SHP77 (cell line): ENCODE measurements at regions not wholly inside any gene's neighbourhood (a gene's known extent, or its start where the extent isn't known, plus 50 kb on each side); places are given as distances from the start of the nearest gene placed in this dataset.
"Not testable (repeated sequence)": the region's sequence is repeated elsewhere in the genome, so short reads cannot be mapped to it uniquely, and the experiment has no call there.

ENCODE experiments used
- DNase-seq, 2 experiments: peaks; one replicate each; lab custom pipeline; 2025; lab: John Stamatoyannopoulos, UW

DNA sequence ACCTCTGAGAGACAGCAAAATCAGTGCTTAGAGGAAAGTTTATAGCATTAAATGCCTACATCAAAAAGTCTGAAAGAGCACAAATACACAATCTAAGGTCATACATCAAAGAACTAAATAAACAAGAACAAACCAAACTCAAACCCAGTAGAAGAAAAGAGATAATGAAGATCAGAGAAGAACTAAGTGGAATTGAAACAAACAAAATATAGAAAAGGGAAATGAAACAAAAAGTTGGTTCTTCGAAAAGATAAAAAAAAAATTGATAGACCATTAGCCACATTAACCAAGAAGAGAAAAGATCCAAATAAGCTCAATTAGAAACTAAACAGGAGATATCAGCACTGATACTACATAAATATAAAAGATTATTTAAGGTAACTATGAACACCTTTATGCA is 280.0 kb upstream of the NRG3 start:
- DNase-seq, result no peak

DNA sequence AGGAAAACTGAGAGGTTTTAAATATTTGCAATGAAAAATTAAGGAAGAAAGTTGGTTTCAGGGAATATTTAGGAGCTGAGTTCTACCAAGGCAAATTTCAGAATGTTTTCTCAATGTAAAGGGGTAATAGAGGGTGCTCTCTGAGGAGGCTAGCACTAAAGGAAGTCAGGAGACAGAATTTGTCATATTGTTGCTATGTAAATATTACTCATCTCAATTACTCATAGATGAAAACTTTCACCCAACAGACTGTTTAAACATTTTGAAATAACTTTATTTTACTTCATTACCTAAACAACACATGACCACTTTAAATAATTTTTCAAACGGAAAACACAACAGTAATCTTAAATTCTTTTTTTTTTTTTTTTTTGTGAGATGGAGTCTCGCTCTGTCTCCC is 274.8 kb upstream of the NRG3 start:
- no peak for DNase-seq

DNA sequence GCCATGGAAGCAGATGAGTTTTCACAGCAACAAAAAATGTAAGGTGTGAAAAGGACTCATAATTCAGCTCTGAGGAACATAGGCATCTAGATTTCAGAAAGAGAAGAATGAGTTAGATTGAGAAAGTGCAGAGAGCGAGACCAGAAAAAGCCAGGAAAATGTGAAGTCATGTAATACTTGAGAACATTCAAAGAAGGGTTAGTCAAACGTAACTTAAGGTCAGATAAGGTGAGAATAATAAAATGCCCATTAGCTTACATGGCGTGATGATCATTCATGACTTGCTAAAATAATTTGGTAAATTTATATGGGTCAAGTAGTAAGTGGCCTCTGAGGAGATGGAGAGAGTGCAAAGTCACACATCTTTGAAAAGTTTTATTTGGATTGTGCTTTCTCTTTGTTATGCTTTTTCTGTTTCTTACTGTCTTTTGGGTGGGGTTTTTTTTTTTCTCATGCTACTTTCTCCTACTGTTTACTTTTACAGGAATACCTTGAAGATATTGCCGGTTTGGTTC is 271.8 kb upstream of the NRG3 start:
- no peak for DNase-seq

DNA sequence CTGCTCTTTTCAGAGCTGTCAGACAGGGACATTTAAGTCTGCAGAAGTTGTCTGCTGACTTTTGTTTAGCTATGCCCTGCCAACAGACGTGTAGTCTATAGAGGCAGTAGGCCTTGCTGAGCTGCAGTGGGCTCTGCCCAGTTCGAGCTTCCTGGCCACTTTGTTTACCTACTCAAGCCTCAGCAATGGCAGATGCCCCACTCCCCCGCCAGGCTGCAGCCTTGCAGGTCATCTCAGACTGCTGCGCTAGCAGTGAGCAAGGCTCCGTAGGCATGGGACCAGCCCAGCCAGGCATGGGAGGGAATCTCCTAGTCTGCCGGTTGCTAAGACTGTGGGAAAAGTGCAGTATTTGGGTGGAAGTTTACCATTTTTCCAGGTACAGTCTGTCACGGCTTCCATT is 230.5 kb upstream of the NRG3 start:
- DNase-seq, result not testable (repeated sequence)

DNA sequence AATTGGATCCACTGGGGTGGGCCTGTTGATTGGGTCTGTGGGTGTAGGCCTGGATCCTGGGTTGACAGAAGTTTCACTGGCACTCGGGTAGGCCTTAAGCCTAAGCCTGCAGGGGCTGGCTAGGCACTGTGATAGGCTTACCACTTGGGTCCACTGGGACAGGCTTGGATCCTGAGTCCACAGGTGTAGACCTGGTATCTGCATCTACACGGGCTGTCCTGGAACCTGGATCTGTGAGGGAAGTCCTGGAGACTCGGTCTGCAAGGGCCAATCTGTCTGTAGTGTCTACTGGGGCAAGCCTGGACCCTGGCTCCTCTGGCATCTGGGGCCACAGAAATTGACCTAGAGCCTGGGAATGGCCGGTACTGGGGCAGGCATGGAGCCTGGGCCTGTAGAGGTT is 219.0 kb upstream of the NRG3 start:
- DNase-seq, result no peak

DNA sequence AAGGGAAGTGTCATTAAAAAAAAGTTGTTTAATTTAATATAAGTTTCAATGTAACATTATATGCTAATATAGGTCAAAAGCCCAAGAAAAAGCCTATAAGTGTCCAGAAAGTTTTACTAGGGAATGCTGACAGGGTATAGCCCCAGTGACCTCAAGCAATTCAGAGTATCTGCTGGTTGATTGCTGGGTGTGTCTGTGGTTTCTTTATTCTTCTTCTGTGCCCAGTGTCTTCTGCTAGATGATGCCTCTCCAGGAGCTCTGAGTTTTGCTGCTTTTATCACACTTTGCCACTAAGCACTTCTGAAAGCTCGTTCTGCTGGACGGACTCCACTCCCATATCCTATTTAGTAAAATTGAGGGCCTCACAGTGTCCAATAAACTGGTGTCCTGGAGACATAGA is 212.2 kb upstream of the NRG3 start:
- DNase-seq, result no peak

DNA sequence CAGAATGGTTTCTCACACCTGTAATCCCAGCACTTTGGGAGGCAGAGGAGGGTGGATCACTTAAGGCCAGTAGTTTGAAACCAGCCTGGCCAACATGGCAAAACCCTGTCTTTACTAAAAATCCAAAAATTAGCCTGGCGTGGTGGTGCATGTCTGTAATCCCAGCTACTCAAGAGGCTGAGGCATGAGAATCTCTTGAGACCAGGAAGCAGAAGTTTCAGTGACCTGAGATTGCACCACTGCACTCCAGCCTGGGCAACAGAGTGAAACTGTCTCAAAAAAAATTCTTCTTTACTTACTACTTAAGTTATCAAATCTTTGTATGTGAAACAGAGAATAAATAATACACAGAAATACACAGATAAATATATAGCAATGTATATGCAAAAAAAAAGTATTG is 210.2 kb upstream of the NRG3 start:
- not testable (repeated sequence) for DNase-seq

DNA sequence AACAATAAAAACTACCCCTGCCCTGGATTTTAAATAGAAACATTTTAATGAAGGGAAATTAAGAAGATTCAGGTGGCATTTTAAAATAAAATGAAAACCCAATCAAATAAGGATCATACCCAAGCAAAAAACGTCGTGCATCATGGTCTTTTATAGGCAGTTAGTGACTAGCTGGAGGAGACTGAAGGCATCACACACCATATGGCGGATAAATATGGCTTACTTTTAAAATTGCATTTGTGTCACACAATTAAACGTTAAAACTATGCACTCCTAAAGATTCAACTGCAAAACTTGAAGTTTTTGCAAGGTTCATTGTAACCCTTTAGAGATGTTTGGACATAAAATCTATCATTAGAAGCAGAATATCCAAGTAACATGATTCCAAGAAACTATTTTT is 200.1 kb upstream of the NRG3 start:
- no peak for DNase-seq

DNA sequence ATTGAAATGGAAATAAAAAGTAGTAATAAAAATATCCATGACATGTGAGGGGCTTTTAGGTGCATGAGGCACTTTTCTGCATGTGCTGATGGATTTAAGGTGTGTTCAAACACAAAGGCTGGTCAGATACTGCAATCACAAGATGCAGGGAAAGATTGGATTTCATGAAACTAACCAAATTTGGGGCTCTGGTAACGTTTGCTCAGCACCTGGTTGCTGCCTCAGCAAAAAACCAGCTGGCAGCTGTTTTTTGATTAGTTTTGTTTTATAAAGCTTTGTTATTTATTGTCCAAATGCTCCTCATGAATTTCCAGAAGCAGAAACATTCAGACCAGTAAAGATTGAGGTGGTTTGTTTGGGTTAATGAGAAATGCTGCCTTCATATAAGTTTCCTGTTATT is 195.7 kb upstream of the NRG3 start:
- DNase-seq, result no peak

DNA sequence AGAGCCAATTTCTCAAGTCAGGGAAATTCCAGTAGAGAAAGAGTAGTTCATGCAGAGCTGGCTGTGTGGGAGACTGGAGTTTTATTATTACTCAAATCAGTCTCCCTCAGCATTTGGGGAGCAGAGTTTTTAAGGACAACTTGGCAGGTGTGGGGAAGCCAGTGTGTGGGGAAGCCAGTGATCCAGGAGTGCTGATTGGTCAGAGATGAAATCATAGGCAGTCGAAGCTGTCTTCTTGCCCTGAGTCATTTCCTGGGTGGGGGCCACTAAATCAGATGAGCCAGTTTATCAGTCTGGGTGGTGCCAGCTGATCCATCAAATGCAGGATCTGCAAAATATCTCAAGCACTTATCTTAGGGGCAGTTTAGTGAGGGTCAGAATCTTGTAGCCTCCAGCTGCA is 194.6 kb upstream of the NRG3 start:
- DNase-seq, result no peak

DNA sequence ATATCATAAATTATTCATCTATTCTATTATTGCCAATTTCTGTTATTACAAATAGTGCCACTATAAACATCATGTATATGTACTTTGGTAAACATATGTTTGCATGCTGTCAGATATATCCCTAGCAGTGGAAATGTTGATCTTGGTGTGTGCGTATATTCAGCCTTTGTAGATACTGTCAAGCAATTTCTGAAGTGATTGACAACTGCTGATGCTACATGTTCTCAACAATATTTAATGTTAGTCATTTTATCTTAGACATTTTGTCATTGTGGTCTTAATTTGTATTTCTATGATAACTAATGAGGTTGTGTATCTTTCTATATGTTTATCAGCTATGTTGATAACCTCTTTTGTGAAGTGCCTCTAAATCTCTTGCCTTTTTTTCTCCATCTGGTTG is 186.5 kb upstream of the NRG3 start:
- no peak for DNase-seq

DNA sequence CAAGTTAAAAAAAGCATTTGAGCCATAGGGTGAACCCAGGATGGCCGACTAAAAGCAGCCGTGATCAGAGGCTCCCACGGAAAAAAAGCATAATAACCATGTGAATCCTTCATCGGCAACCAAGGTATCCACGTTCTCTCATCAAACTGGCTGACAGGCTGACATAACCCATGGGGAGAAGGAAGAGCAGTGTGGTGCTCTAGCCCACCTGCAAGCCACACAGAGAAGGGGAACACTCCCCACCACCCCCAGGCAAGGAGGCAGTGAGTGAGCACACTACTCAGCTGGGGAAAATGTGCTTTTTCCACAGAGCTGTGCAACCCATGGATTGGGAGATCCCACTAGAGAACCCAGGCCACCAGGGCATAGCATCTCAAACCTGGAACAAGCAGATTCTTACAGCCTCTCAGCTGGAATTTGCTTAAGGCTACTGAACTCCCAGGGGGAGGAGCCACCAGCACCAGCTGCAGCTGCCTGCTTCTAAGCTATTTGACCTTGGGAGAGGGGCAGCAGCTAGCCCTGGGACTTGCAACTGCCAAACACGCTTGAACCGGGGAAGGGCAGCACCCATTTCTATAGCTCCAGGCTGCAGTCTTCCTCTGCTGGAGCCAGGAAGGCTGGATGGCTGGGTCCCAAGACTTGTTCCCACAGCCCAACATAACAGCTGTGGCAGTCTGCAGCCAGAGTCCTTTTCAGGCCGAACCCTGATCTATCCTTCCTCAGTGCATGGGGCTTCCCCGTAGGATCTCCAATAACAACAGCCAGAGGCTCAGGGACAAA is 178.2 kb upstream of the NRG3 start:
- DNase-seq, result peak; percentile 1 to 14

DNA sequence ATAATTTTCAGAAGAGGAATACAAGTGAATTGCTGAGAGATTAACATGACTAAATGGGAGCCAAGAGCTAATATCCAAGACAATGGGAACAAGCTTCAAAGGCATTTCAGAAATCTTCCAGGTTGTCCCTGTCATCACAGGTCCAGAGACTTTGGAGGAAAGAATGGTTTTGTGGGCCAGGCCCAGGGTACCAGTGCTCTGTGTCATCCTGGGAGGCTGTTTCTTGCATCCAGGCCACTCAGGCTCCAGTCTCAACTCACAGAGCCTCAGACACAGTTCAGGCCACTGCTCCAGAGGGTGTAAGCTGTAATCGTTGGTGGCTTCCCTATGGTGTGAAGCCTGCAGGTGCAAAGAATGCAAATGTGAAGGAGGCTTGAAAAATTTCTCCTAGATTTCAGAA is 170.4 kb upstream of the NRG3 start:
- no peak for DNase-seq

DNA sequence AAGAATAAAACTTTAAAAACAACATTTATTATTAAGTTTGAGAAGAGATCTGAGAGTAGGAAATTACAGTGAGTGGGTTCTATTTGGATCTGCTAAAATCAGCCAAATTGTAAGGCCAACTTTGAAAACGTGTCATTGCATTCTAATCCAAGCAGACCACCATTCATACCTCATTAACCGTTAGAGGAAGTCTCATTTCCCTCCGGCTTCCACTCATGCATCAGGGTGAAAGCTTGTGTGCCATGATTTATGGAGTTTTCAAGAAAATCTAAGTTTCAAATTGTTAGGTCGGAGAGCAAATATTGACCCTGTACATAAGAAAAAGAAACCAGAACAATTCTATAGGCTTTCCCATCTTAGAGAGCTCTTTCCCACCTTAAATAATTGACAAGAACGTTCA is 166.6 kb upstream of the NRG3 start:
- no peak for DNase-seq

DNA sequence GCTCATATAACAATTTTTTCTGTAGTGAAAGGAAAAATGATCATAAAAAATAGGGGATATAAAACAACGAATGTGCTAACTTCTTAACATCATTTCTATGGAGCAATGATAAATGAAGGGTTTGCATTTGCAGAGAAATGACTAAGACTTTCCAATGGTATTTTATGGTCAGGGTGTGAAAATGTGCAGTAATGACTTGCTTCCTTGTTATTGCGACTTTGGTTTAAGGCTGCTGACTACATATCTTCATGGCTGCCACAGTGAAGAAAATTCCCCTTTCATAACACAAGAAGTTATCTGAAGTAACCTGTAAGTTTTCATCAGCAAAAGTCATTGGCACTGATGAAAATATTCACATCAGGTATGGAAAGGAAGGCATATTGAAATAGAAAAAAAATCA is 166.1 kb upstream of the NRG3 start:
- DNase-seq, result no peak

DNA sequence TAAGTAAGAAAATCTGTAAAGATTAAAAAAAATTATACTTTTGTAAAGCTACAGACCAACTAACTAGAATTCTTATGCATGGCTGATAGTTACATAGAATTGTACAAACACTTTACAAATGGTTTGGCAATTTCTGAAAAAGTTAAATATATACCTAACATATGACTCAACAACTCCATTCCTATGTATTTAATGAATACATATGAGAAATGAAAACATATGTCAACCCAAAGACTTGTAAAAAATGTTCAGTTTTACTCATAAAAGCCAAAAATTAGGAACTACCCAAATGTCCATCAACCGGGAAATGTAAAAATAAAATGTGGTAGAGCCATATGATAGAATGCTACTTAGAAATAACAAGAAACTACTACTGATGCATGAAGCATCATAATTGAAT is 152.6 kb upstream of the NRG3 start:
- no peak for DNase-seq

DNA sequence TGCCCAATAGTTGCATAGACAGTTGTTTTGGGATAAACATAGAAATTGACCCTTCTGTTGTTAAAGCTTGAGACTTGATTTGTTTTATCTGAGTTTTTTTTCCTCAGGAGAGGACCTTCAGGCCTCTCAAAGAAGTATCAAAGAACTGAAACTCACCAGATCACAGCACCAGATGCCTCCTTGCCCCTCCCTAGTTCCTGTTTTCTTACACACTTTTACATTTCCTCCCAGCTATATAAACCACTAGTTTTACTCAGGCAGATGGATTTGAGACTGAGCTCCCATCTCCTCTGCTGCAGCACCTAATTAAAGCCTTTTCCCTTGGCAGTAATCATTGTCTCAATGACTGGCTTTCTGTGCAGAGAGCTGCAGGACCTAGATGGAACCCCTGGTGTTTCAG is 150.6 kb upstream of the NRG3 start:
- DNase-seq, result no peak

DNA sequence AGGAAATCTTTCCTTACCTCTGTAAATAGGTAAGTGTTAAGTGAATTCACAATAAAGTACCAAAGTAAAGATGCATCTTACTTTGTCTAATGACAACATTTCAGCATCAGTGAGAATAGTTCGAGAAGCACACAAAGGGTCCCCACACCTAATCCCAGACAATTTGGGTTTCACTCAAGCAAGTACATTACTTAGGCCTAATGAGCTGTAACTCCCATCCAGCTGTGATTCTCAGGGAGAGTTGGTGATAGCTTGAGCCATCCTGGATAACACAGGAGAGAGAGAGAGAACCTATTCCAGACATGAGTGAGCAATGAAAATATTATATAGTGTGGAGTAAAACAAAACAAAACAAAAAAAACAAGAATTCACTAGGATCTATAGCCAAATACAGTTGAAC is 149.1 kb upstream of the NRG3 start:
- no peak for DNase-seq

DNA sequence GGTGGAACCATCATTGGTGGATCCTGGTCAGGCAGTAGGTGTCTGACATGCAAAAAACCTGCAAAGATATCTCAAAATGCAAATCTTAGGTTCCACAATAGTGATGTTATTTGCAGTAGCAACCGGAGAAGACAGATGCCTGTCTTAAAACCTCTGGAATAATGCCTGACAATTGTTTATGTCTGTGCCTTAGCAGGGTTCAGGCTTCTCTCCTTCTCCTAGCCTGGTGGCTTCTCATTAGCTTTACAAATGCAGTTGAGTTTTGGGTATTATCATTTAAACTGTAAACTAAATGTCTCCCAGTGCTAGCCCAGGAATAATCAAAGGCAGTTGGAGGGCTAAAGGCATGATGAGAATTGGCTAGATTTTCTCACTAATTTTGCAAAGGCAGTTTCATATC is 146.3 kb upstream of the NRG3 start:
- DNase-seq, result no peak

DNA sequence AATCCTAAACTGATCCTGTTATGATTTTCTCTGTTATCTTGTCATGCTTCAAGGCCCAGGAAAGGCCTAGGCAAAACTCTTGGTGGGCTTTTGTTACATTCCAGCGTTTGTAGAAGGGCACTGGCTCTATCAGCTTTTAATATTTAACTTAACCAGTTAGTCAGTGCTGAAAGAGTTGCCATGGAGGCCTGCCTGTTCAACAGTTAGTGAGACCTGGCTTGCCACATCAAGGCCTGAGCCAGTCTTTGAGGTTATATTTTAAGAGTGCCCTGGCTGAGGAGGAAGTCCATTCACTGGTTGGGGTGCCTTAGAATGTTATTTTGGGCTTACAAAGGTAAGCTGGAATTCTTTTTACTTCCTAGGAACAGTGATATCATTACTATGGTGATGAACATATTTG is 144.1 kb upstream of the NRG3 start:
- no peak for DNase-seq

DNA sequence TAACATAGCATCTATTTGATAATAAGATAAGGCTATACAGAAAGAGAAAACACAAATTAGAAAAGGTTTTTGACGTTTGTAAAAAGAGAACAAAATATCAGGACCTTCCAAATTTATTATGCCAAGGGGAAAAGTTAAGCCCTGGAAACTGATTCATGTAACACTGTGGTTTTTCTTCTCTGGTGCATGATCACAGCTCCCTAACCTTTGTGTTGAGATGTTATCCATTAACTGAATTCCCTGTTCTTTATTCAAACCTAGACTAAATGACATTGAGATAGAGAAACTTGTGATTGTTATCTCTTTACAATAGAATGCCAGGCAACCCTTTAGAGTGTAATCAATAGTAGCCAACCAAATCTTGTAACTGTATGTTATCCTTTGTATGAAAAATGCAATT is 141.5 kb upstream of the NRG3 start:
- no peak for DNase-seq

DNA sequence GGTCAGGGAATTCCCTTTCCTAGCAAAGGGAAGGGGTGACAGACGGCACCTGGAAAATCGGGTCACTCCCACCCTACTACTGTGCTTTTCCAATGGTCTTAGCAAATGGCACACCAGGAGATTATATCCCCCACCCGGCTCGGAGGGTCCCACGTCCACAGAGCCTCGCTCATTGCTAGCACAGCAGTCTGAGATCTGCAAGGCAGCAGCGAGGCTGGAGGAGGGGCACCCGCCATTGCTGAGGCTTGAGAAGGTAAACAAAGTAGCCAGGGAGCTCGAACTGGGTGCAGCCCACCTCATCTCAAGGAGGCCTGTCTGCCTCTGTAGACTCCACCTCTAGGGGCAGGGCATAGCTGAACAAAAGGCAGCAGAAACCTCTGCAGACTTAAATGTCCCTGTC is 139.8 kb upstream of the NRG3 start:
- DNase-seq, result not testable (repeated sequence)

DNA sequence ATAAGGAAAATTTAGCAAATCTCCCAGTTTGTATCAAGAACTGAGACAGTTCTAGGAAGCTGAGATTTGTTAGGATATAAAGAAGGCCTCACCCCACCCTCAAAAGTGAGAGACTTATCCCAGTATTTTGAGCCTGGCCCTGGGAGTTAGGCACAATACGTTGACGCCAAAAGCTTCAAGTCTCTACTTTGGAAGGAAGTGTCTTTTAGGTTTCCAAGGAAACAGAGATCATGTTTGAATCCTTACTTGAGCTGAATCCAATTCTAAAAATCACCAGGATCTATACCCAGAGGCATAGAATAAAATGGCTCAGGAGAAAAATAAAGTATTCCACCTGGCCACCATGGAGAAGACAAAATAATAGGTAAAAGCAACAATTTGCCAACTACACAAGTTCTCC is 115.9 kb upstream of the NRG3 start:
- DNase-seq, result no peak

DNA sequence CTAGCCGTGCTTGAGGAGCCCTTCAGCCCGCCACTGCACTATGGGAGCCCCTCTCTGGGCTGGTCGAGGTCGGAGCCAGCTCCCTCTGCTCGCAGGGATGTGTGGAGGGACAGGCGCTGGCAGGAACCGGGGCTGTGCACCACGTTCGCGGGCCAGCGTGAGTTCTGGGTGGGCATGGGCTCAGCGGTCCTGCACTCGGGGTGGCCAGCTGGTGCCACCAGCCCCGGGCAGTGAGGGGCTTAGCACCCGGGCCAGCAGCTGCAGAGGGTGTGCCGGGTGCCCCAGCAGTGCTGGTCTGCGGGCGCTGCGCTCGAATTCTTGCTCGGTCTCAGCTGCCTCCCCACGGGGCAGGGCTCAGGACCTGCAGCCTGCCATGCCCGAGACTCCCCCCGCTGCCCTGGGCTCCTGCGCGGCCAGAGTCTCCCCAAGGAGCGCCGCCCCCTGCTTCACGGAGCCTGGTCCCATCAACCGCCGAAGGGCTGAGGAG is 90.8 kb upstream of the NRG3 start:
- DNase-seq, result no peak
